ENCODE measurements at regions not wholly inside any gene's neighbourhood (a gene's known extent, or its start where the extent isn't known, plus 50 kb on each side); places are given as distances from the start of the nearest gene placed in this dataset.

DNA sequence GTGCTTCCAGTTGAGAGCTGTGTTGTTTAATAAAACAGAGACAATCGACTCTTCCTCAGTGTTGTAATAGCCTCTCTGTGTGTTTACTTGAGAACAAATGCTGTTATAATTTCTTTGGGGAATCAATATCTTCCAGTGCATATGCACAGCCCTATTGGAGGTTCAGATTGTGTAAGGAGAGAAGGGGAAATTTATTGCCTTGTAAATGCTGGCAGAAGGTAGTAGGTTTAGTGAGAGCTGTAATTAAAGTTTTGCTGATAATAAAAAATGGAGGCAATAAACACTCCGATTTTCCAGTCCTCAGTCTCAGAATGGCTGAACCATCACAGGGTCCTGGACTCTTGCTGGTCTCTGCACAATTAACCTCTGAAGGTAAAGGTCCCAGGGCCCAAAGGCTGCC lies 128.3 kb downstream of the C5orf15 start:
- TF ChIP-seq, protein P1, sequence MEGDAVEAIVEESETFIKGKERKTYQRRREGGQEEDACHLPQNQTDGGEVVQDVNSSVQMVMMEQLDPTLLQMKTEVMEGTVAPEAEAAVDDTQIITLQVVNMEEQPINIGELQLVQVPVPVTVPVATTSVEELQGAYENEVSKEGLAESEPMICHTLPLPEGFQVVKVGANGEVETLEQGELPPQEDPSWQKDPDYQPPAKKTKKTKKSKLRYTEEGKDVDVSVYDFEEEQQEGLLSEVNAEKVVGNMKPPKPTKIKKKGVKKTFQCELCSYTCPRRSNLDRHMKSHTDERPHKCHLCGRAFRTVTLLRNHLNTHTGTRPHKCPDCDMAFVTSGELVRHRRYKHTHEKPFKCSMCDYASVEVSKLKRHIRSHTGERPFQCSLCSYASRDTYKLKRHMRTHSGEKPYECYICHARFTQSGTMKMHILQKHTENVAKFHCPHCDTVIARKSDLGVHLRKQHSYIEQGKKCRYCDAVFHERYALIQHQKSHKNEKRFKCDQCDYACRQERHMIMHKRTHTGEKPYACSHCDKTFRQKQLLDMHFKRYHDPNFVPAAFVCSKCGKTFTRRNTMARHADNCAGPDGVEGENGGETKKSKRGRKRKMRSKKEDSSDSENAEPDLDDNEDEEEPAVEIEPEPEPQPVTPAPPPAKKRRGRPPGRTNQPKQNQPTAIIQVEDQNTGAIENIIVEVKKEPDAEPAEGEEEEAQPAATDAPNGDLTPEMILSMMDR (IDR thresholded peaks at IDR 0.05), result no peak
- TF ChIP-seq POLR2A (IDR thresholded peaks at IDR 0.05), result no peak
